H1 (cell line): ENCODE measurements at regions not wholly inside any gene's neighbourhood (a gene's known extent, or its start where the extent isn't known, plus 50 kb on each side); places are given as distances from the start of the nearest gene placed in this dataset.

Experiments
- TCF12 ChIP-seq: IDR thresholded peaks from 2 replicates; pipeline ENCODE4 v1.6.1; 2011; ENCODE audit warnings: low read depth, mild to moderate bottlenecking, low read length

DNA sequence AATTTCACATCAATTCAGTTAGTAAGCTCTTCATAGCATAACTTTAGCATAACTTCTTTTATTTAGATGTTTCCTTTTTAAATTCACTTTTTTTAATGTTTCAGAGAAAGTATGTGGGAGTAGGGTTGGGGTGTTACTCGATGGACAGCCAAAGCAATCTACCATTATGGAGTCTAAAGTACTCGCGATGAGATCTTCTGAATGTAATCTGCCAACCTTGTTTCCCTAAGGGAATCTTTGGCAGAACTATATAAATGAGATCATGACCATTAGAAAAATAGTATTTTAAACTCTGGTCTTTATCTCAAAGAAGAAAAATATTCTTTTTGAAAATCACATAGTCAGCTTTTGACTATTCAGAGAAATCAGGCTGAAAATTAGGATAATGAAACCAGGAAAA is 103.9 kb downstream of the BBS10 start (continued):
- TF ChIP-seq TCF12 = no peak
